Liver (tissue), 8 donors: ENCODE measurements at regions not wholly inside any gene's neighbourhood (a gene's known extent, or its start where the extent isn't known, plus 50 kb on each side); places are given as distances from the start of the nearest gene placed in this dataset.

Source experiments
- DNase-seq: peaks from one replicate; pipeline ENCODE4 v3.0.0-alpha.2; 2017; ENCODE audit warnings: low spot score
- H3K27ac ChIP-seq, 2 donors: one replicate each; pipeline ENCODE4 v1.7.0; 2013; ENCODE audit warnings: inconsistent platforms in 2 of 2, low read length in 2 of 2, control low read depth in 1 of 2, low read depth in 1 of 2, mild to moderate bottlenecking in 1 of 2
- H3K27me3 ChIP-seq, 4 donors: one replicate each; pipeline versions ENCODE4 v1.6.1 to v1.7.0; 2013; ENCODE audit warnings: low read length in 3 of 4, inconsistent platforms in 1 of 4, mild to moderate bottlenecking in 1 of 4, moderate library complexity in 1 of 4; ENCODE audit not compliant: control insufficient read depth in 4 of 4, insufficient read depth in 4 of 4
- H3K36me3 ChIP-seq, 4 donors: one replicate each; pipeline versions ENCODE4 v1.6.1 to v1.7.0; 2013; ENCODE audit warnings: low read length in 3 of 4, mild to moderate bottlenecking in 3 of 4, low read depth in 1 of 4, moderate library complexity in 1 of 4; ENCODE audit not compliant: control insufficient read depth in 4 of 4, insufficient read depth in 3 of 4
- H3K4me1 ChIP-seq, 4 donors: one replicate each; pipeline versions ENCODE4 v1.6.1 to v1.7.0; 2013; ENCODE audit warnings: low read length in 3 of 4, mild to moderate bottlenecking in 3 of 4, moderate library complexity in 1 of 4; ENCODE audit not compliant: control insufficient read depth in 4 of 4, insufficient read depth in 4 of 4
- H3K4me3 ChIP-seq, 3 donors: one replicate each; pipeline versions ENCODE4 v1.6.1 to v1.7.0; 2013; ENCODE audit warnings: low read length in 3 of 3, control low read depth in 1 of 3, low read depth in 1 of 3, mild to moderate bottlenecking in 1 of 3
- H3K9ac ChIP-seq, 2 donors: one replicate each; pipeline ENCODE4 v1.7.0; 2013; ENCODE audit warnings: low read length in 2 of 2, mild to moderate bottlenecking in 2 of 2, moderate library complexity in 2 of 2, control low read depth in 1 of 2, low read depth in 1 of 2
- H3K9me3 ChIP-seq, 4 donors: one replicate each; pipeline versions ENCODE4 v1.6.1 to v1.7.0; 2013; ENCODE audit warnings: low read length in 3 of 4; ENCODE audit not compliant: control insufficient read depth in 4 of 4
- EGR1 ChIP-seq, 2 donors: IDR thresholded peaks; 2 replicates each; pipeline ENCODE4 v1.6.1; 2016 to 2018; ENCODE audit warnings: antibody characterized with exemption in 2 of 2, low read depth in 2 of 2
- FOXA1 ChIP-seq: IDR thresholded peaks from 2 replicates; pipeline ENCODE4 v1.6.1; 2016; ENCODE audit warnings: antibody characterized with exemption
- FOXA2 ChIP-seq: IDR thresholded peaks from 2 replicates; pipeline ENCODE4 v1.6.1; 2016; ENCODE audit warnings: antibody characterized with exemption
- GABPA ChIP-seq, 2 donors: IDR thresholded peaks in 1 of 2; conservative IDR thresholded peaks in 1 of 2; 2 replicates each; pipeline ENCODE4 v1.6.1; 2016; ENCODE audit warnings: antibody characterized with exemption in 2 of 2, mild to moderate bottlenecking in 1 of 2, moderate library complexity in 1 of 2
- HNF4A ChIP-seq, 2 donors: conservative IDR thresholded peaks; 2 replicates each; pipeline ENCODE4 v1.6.1; 2016; ENCODE audit warnings: antibody characterized with exemption in 2 of 2, mild to moderate bottlenecking in 2 of 2
- HNF4G ChIP-seq: IDR thresholded peaks from 2 replicates; pipeline ENCODE4 v1.6.1; 2016; ENCODE audit warnings: antibody characterized with exemption
- JUND ChIP-seq, 2 donors: IDR thresholded peaks; 2 replicates each; pipeline ENCODE4 v1.6.1; 2016; ENCODE audit warnings: antibody characterized with exemption in 2 of 2
- NR2F2 ChIP-seq: IDR thresholded peaks from 2 replicates; pipeline ENCODE4 v1.6.1; 2016; ENCODE audit warnings: antibody characterized with exemption
- RAD21 ChIP-seq, 2 donors: IDR thresholded peaks; 2 replicates each; pipeline ENCODE4 v1.6.1; 2016; ENCODE audit warnings: antibody characterized with exemption in 2 of 2, mild to moderate bottlenecking in 2 of 2
- RXRA ChIP-seq, 2 donors: IDR thresholded peaks; 2 replicates each; pipeline ENCODE4 v1.6.1; 2017 to 2018; ENCODE audit warnings: antibody characterized with exemption in 2 of 2, mild to moderate bottlenecking in 1 of 2
- SP1 ChIP-seq: IDR thresholded peaks from 2 replicates; pipeline ENCODE4 v1.6.1; 2018; ENCODE audit warnings: antibody characterized with exemption, mild to moderate bottlenecking
- TAF1 ChIP-seq: conservative IDR thresholded peaks from 2 replicates; pipeline ENCODE4 v1.6.1; 2016; ENCODE audit warnings: antibody characterized with exemption, mild to moderate bottlenecking
- YY1 ChIP-seq: IDR thresholded peaks from 2 replicates; pipeline ENCODE4 v1.6.1; 2016; ENCODE audit warnings: antibody characterized with exemption, mild to moderate bottlenecking
- WGBS: extraction: QIAGEN DNeasy Blood & Tissue Kit; methylation state at CpG from one replicate; pipeline ENCODE4 v1.1.7; 2013; 5-methylcytosine and 5-hydroxymethylcytosine counted together
- TF ChIP-seq, protein P1 (sequence below): IDR thresholded peaks from 2 replicates; pipeline ENCODE4 v1.6.1; 2016; ENCODE audit warnings: antibody characterized with exemption
- TF ChIP-seq, protein P2 (sequence below): IDR thresholded peaks from 2 replicates; pipeline ENCODE4 v1.6.1; 2016; ENCODE audit warnings: antibody characterized with exemption
- TF ChIP-seq, protein P3 (sequence below): IDR thresholded peaks from 2 replicates; pipeline ENCODE4 v1.6.1; 2016; ENCODE audit warnings: antibody characterized with exemption, mild to moderate bottlenecking
- TF ChIP-seq, protein P4 (sequence below): IDR thresholded peaks from 2 replicates; pipeline ENCODE4 v1.6.1; 2016; ENCODE audit warnings: antibody characterized with exemption
- TF ChIP-seq, protein P5 (sequence below): fragments of 150-350 bp; IDR thresholded peaks from 2 replicates; pipeline ENCODE4 v1.5.1; 2017; ENCODE audit warnings: improper control_type of control experiment, low read depth, low read length; ENCODE audit not compliant: missing input control
- donor health status: healthy.
- donor health status: healthy.
- donor health status: healthy.
- donor health status: healthy.
- donor health status: healthy.

DNA sequence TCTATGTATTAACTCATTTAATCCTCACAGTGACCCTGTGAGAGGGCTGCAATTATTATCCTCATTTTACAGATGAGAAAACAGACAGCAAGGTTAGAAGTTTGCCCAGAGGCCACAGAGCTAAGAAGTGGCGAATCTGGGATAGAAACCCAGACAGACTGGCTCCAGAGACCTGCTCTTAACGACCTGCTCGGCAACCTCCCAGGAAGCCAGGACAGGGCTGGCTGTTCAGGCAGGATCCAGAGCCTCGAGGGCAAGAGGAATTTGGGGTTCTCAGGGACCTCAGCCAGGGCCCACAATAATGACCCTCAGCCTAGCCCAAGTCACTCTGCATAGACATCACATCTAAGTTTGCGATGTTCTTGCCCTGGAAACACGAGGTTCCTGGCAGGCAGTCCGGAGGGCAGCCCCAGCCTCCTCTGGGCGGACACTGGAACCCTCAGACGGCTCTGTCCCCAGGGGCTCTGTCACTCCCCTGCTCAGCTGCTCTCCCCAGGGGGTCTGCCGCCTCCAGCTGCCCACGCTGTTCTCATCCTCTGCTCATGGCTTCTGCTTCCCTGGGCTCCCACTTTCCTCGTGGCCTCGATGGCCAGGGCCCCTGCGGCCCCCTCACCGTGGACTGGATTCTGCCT lies 138.5 kb upstream of the ERCC6L2 start:
- 81% methylated on average over 15 of the region's 15 CpGs for WGBS
- Histone ChIP-seq H3K27ac (no peak overlapping the region), H3K9me3 (no peaks in the 10 kb centered on the region), H3K4me3 (no peak overlapping the region), H3K4me1 (no peaks in the 10 kb centered on the region), H3K9ac (no peak overlapping the region), H3K27me3 (no peaks in the 10 kb centered on the region), H3K36me3 (no peaks in the 10 kb centered on the region)
- TF ChIP-seq NR2F2 (no peak), RXRA (IDR thresholded peaks at IDR 0.05) (no peak), SP1 (no peak), FOXA1 (no peak), GABPA (IDR thresholded peaks at IDR 0.05 in 1 of 2, conservative IDR thresholded peaks at IDR 0.05 in 1 of 2) (no peak), EGR1 (IDR thresholded peaks at IDR 0.05; ENCODE audit: low read depth in 2 of 2) (no peak), HNF4G (no peak), FOXA2 (no peak), JUND (IDR thresholded peaks at IDR 0.05) (no peak), YY1 (no peak), RAD21 (IDR thresholded peaks at IDR 0.05) (no peak), TAF1 (no peak), HNF4A (conservative IDR thresholded peaks at IDR 0.05) (no peak)
- TF ChIP-seq, protein P1, sequence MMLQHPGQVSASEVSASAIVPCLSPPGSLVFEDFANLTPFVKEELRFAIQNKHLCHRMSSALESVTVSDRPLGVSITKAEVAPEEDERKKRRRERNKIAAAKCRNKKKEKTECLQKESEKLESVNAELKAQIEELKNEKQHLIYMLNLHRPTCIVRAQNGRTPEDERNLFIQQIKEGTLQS: no peak
- TF ChIP-seq, protein P2, sequence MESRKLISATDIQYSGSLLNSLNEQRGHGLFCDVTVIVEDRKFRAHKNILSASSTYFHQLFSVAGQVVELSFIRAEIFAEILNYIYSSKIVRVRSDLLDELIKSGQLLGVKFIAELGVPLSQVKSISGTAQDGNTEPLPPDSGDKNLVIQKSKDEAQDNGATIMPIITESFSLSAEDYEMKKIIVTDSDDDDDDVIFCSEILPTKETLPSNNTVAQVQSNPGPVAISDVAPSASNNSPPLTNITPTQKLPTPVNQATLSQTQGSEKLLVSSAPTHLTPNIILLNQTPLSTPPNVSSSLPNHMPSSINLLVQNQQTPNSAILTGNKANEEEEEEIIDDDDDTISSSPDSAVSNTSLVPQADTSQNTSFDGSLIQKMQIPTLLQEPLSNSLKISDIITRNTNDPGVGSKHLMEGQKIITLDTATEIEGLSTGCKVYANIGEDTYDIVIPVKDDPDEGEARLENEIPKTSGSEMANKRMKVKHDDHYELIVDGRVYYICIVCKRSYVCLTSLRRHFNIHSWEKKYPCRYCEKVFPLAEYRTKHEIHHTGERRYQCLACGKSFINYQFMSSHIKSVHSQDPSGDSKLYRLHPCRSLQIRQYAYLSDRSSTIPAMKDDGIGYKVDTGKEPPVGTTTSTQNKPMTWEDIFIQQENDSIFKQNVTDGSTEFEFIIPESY: no peak
- no peak for DNase-seq

DNA sequence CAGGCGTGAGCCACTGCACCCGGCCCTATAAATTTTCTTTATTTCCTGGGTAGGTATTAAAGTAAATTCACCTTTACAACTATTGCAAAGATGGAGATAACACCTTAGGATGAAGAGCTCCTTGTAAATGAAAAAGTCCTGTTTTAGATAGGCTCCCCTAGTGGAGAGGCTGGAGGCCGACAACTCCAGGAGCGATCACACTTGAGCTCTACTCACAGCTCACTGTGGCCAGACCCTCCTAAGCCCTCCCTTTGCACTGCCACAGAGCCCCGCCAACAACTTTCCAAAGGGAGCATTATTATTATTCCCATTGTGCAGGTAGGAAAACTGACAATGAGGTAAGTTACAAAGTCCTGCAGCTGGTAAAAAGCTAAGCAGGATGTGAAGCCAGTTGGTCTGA lies 139.1 kb upstream of the ERCC6L2 start:
- Histone ChIP-seq H3K4me3 (no peak overlapping the region), H3K9ac (no peak overlapping the region), H3K9me3 (no peaks in the 10 kb centered on the region), H3K36me3 (no peaks in the 10 kb centered on the region), H3K27me3 (no peaks in the 10 kb centered on the region), H3K27ac (no peak overlapping the region), H3K4me1 (no peaks in the 10 kb centered on the region)
- WGBS: 89% methylated on average over 5 of the region's 5 CpGs
- DNase-seq: no peak
- TF ChIP-seq, protein P3, sequence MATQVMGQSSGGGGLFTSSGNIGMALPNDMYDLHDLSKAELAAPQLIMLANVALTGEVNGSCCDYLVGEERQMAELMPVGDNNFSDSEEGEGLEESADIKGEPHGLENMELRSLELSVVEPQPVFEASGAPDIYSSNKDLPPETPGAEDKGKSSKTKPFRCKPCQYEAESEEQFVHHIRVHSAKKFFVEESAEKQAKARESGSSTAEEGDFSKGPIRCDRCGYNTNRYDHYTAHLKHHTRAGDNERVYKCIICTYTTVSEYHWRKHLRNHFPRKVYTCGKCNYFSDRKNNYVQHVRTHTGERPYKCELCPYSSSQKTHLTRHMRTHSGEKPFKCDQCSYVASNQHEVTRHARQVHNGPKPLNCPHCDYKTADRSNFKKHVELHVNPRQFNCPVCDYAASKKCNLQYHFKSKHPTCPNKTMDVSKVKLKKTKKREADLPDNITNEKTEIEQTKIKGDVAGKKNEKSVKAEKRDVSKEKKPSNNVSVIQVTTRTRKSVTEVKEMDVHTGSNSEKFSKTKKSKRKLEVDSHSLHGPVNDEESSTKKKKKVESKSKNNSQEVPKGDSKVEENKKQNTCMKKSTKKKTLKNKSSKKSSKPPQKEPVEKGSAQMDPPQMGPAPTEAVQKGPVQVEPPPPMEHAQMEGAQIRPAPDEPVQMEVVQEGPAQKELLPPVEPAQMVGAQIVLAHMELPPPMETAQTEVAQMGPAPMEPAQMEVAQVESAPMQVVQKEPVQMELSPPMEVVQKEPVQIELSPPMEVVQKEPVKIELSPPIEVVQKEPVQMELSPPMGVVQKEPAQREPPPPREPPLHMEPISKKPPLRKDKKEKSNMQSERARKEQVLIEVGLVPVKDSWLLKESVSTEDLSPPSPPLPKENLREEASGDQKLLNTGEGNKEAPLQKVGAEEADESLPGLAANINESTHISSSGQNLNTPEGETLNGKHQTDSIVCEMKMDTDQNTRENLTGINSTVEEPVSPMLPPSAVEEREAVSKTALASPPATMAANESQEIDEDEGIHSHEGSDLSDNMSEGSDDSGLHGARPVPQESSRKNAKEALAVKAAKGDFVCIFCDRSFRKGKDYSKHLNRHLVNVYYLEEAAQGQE: no peak
- no peak for TF ChIP-seq FOXA1
- TF ChIP-seq, protein P4, sequence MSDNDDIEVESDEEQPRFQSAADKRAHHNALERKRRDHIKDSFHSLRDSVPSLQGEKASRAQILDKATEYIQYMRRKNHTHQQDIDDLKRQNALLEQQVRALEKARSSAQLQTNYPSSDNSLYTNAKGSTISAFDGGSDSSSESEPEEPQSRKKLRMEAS: no peak
- TF ChIP-seq JUND (IDR thresholded peaks at IDR 0.05): no peak
- TF ChIP-seq HNF4G: no peak
- TF ChIP-seq, protein P2: no peak
- TF ChIP-seq TAF1: no peak
- TF ChIP-seq, protein P5, sequence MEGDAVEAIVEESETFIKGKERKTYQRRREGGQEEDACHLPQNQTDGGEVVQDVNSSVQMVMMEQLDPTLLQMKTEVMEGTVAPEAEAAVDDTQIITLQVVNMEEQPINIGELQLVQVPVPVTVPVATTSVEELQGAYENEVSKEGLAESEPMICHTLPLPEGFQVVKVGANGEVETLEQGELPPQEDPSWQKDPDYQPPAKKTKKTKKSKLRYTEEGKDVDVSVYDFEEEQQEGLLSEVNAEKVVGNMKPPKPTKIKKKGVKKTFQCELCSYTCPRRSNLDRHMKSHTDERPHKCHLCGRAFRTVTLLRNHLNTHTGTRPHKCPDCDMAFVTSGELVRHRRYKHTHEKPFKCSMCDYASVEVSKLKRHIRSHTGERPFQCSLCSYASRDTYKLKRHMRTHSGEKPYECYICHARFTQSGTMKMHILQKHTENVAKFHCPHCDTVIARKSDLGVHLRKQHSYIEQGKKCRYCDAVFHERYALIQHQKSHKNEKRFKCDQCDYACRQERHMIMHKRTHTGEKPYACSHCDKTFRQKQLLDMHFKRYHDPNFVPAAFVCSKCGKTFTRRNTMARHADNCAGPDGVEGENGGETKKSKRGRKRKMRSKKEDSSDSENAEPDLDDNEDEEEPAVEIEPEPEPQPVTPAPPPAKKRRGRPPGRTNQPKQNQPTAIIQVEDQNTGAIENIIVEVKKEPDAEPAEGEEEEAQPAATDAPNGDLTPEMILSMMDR: no peak
- TF ChIP-seq, protein P1: no peak
- TF ChIP-seq YY1: no peak
- TF ChIP-seq RXRA (IDR thresholded peaks at IDR 0.05): no peak
- TF ChIP-seq SP1: no peak
- TF ChIP-seq HNF4A (conservative IDR thresholded peaks at IDR 0.05): no peak
- no peak for TF ChIP-seq NR2F2
- no peak for TF ChIP-seq GABPA (IDR thresholded peaks at IDR 0.05 in 1 of 2, conservative IDR thresholded peaks at IDR 0.05 in 1 of 2)
- no peak for TF ChIP-seq EGR1 (IDR thresholded peaks at IDR 0.05; ENCODE audit: low read depth in 2 of 2)
- no peak for TF ChIP-seq FOXA2
- no peak for TF ChIP-seq RAD21 (IDR thresholded peaks at IDR 0.05)
